NCI-H1105 treated with DMSO at 0.1 percent for 48 hours (cell line): ENCODE measurements at regions not wholly inside any gene's neighbourhood (a gene's known extent, or its start where the extent isn't known, plus 50 kb on each side); places are given as distances from the start of the nearest gene placed in this dataset.
A peak's percentile ranks its signal among the peaks of the same experiment; 100 is the strongest.

Source experiments
- DNase-seq: peaks from one replicate; lab custom pipeline; 2025; lab: John Stamatoyannopoulos, UW

GRCh38 chr16:17654142-17654541 lies 183.4 kb upstream of the XYLT1 start:
- no peak for DNase-seq

GRCh38 chr16:17647879-17648872 lies 177.4 kb upstream of the XYLT1 start:
- DNase-seq: no peak

- DNase-seq: no peak
Observed at GRCh38 chr16:17643935-17644334, 173.2 kb upstream of the XYLT1 start.

GRCh38 chr16:17641990-17642389 lies 171.2 kb upstream of the XYLT1 start:
- no peak for DNase-seq

GRCh38 chr16:17638134-17638533 lies 167.4 kb upstream of the XYLT1 start:
- DNase-seq: no peak

- DNase-seq: peak; percentile 5
Observed at GRCh38 chr16:17635183-17635582, 164.4 kb upstream of the XYLT1 start.

GRCh38 chr16:17633181-17633951 lies 162.6 kb upstream of the XYLT1 start:
- DNase-seq: no peak

- no peak for DNase-seq
Observed at GRCh38 chr16:17632667-17633066, 161.9 kb upstream of the XYLT1 start.

GRCh38 chr16:17629936-17630335 lies 159.2 kb upstream of the XYLT1 start:
- no peak for DNase-seq

GRCh38 chr16:17628983-17629382 lies 158.2 kb upstream of the XYLT1 start:
- no peak for DNase-seq

GRCh38 chr16:17622366-17622765 lies 151.6 kb upstream of the XYLT1 start:
- no peak for DNase-seq

- DNase-seq: no peak
Observed at GRCh38 chr16:17619261-17619660, 148.5 kb upstream of the XYLT1 start.

- DNase-seq: no peak
Observed at GRCh38 chr16:17617021-17617552, 146.3 kb upstream of the XYLT1 start.

GRCh38 chr16:17612336-17612735 lies 141.6 kb upstream of the XYLT1 start:
- no peak for DNase-seq

GRCh38 chr16:17607609-17608008 lies 136.8 kb upstream of the XYLT1 start:
- peak; percentile 59 for DNase-seq

- DNase-seq: no peak
Observed at GRCh38 chr16:17607075-17607509, 136.3 kb upstream of the XYLT1 start.

- no peak for DNase-seq
Observed at GRCh38 chr16:17606460-17606859, 135.7 kb upstream of the XYLT1 start.

GRCh38 chr16:17605784-17606183 lies 135.0 kb upstream of the XYLT1 start:
- no peak for DNase-seq

GRCh38 chr16:17603626-17604025 lies 132.9 kb upstream of the XYLT1 start:
- no peak for DNase-seq

GRCh38 chr16:17602678-17603077 lies 131.9 kb upstream of the XYLT1 start:
- DNase-seq: no peak

- DNase-seq: no peak
Observed at GRCh38 chr16:17598968-17599367, 128.2 kb upstream of the XYLT1 start.

- DNase-seq: no peak
Observed at GRCh38 chr16:17591655-17592405, 121.1 kb upstream of the XYLT1 start.
